HCT116 (cell line): ENCODE measurements at regions not wholly inside any gene's neighbourhood (a gene's known extent, or its start where the extent isn't known, plus 50 kb on each side); places are given as distances from the start of the nearest gene placed in this dataset.

Source experiments
- ATAC-seq: fragments of 200-7000 bp; cut with Tn5 transposase; 2 replicates; pipeline ENCODE4 v1.9.1; 2020; ENCODE audit warnings: mild to moderate bottlenecking, moderate library complexity
- BruUV-seq: library from RNA; stranded (reverse); fragments of 400-500 nt; replicated peaks from 2 replicates; lab custom pipeline; 2021; lab: Mats Ljungman, UMichigan
- CTCF ChIA-PET: fragments of 300-600 bp; sonication (Branson Sonifier 250); formaldehyde crosslinking; loops from one replicate; lab custom pipeline; 2021; ENCODE audit warnings: antibody characterized with exemption; lab: Charles Lee
- POLR2A ChIA-PET: fragments of 300-600, 350-600 bp; sonication (Branson Sonifier 250); formaldehyde crosslinking; loops from one replicate; lab custom pipeline; 2021; ENCODE audit warnings: antibody characterized with exemption; lab: Charles Lee
- RAD21 ChIA-PET, 2 experiments: fragments of 300-600 bp; sonication (Branson Sonifier 250); formaldehyde crosslinking; loops; one replicate each; lab custom pipeline; 2023; ENCODE audit warnings: low total read pairs in 2 of 2; ENCODE audit not compliant: uncharacterized antibody in 2 of 2, unreplicated experiment in 2 of 2, low non-redundant PET in 1 of 2; lab: Charles Lee
- DNase-seq: peaks from one replicate; pipeline ENCODE4 v3.0.0-alpha.2; 2010; ENCODE audit warnings: low read depth, low spot score
- H2AFZ ChIP-seq: fragments of 200-600 bp; shearing (Covaris generic), sonication (generic); 2 replicates; pipeline ENCODE4 v1.6.1; 2017; ENCODE audit warnings: low read depth, mixed run types, mixed read lengths, antibody characterized with exemption, low read length; ENCODE audit not compliant: poor library complexity, severe bottlenecking
- H3K27ac ChIP-seq: 2 replicates; pipeline ENCODE4 v1.5.1; 2012; ENCODE audit warnings: low read depth, low read length
- H3K27me3 ChIP-seq: fragments of 200-600 bp; sonication (generic); 2 replicates; pipeline ENCODE4 v1.6.1; 2016; ENCODE audit warnings: mixed run types, low read length, mixed read lengths; ENCODE audit not compliant: insufficient read depth
- H3K36me3 ChIP-seq, 2 experiments: fragments of 200-500 bp in 1 of 2; fragments of 200-600 bp in 1 of 2; sonication (Bioruptor generic) in 1 of 2; sonication (generic) in 1 of 2; 2 replicates each; pipeline versions ENCODE4 v1.5.1 to v1.6.1; 2014 to 2016; ENCODE audit warnings: low read length in 2 of 2, inconsistent platforms in 1 of 2, mixed read lengths in 1 of 2, mixed run types in 1 of 2; ENCODE audit not compliant: insufficient read depth in 2 of 2, control insufficient read depth in 1 of 2
- H3K4me1 ChIP-seq, 2 experiments: fragments of 200-600 bp in 1 of 2; sonication (generic) in 1 of 2; 2 replicates each; pipeline versions ENCODE4 v1.5.1 to v1.6.1; 2012 to 2017; ENCODE audit warnings: low read length in 2 of 2, inconsistent platforms in 1 of 2, mild to moderate bottlenecking in 1 of 2, mixed read lengths in 1 of 2, mixed run types in 1 of 2, moderate library complexity in 1 of 2; ENCODE audit not compliant: insufficient read depth in 2 of 2, control insufficient read depth in 1 of 2
- H3K4me2 ChIP-seq: fragments of 200-600 bp; sonication (generic); 2 replicates; pipeline ENCODE4 v1.6.1; 2017; ENCODE audit warnings: mixed run types, low read length, mixed read lengths
- H3K4me3 ChIP-seq, 2 experiments: fragments of 200-600 bp in 1 of 2; sonication (generic) in 1 of 2; replicated peaks in 1 of 2; 2 replicates each; pipeline ENCODE4 v1.5.1; 2011 to 2016; ENCODE audit warnings: low read length in 2 of 2, control low read depth in 1 of 2, low read depth in 1 of 2, mild to moderate bottlenecking in 1 of 2, mixed read lengths in 1 of 2, mixed run types in 1 of 2
- H3K79me2 ChIP-seq: fragments of 200-600 bp; sonication (generic); 2 replicates; pipeline ENCODE4 v1.6.1; 2017; ENCODE audit warnings: mild to moderate bottlenecking, mixed run types, low read length, moderate library complexity, mixed read lengths; ENCODE audit not compliant: insufficient read depth
- H3K9ac ChIP-seq: fragments of 200-600 bp; sonication (generic); 2 replicates; pipeline ENCODE4 v1.6.1; 2016; ENCODE audit warnings: low read length, mixed read lengths
- H3K9me2 ChIP-seq: fragments of 200-600 bp; sonication (generic), shearing (Covaris generic); 2 replicates; pipeline ENCODE4 v1.6.1; 2017; ENCODE audit warnings: mixed run types, mild to moderate bottlenecking, moderate library complexity; ENCODE audit not compliant: insufficient read depth
- H3K9me3 ChIP-seq, 2 experiments: fragments of 200-500 bp in 1 of 2; fragments of 200-600 bp in 1 of 2; sonication (Bioruptor generic) in 1 of 2; sonication (generic) in 1 of 2; 2 replicates each; pipeline ENCODE4 v1.6.1; 2014 to 2017; ENCODE audit warnings: low read length in 2 of 2, mixed read lengths in 2 of 2, inconsistent platforms in 1 of 2, low read depth in 1 of 2, mild to moderate bottlenecking in 1 of 2, mixed run types in 1 of 2, moderate library complexity in 1 of 2; ENCODE audit not compliant: control insufficient read depth in 1 of 2, insufficient read depth in 1 of 2
- H4K20me1 ChIP-seq: fragments of 200-600 bp; sonication (generic), shearing (Covaris generic); 2 replicates; pipeline ENCODE4 v1.6.1; 2017; ENCODE audit warnings: mixed run types, mild to moderate bottlenecking, moderate library complexity; ENCODE audit not compliant: insufficient read depth
- ATF3 ChIP-seq: IDR thresholded peaks from 2 replicates; pipeline ENCODE4 v1.6.1; 2012
- CBX3 ChIP-seq: IDR thresholded peaks from 2 replicates; pipeline ENCODE4 v1.6.1; 2012; ENCODE audit warnings: low read depth
- CEBPB ChIP-seq: IDR thresholded peaks from 2 replicates; pipeline ENCODE4 v1.6.1; 2012; ENCODE audit warnings: low read depth
- CTCF ChIP-seq, 3 experiments: fragments of 200-600 bp in 1 of 3; sonication (generic) in 1 of 3; IDR thresholded peaks in 2 of 3; conservative IDR thresholded peaks in 1 of 3; 2 replicates each; pipeline ENCODE4 v1.5.1; 2012 to 2017; ENCODE audit warnings: low read depth in 2 of 3, low read length in 2 of 3, antibody characterized with exemption in 1 of 3, borderline replicate concordance in 1 of 3, control low read depth in 1 of 3, mild to moderate bottlenecking in 1 of 3, mixed read lengths in 1 of 3, mixed run types in 1 of 3, moderate library complexity in 1 of 3; ENCODE audit not compliant: insufficient read depth in 1 of 3
- EGR1 ChIP-seq: IDR thresholded peaks from 2 replicates; pipeline ENCODE4 v1.6.1; 2012; ENCODE audit warnings: low read depth
- FOSL1 ChIP-seq: IDR thresholded peaks from 2 replicates; pipeline ENCODE4 v1.6.1; 2012; ENCODE audit warnings: low read depth
- JUND ChIP-seq: IDR thresholded peaks from 2 replicates; pipeline ENCODE4 v1.6.1; 2012
- YY1 ChIP-seq: IDR thresholded peaks from 2 replicates; pipeline ENCODE4 v1.6.1; 2011; ENCODE audit warnings: low read length, low read depth, moderate library complexity, mild to moderate bottlenecking; ENCODE audit not compliant: insufficient replicate concordance; ENCODE audit errors: extremely low read depth
- intact Hi-C: fragments of 100-400 bp; cut with micrococcal nuclease; formaldehyde crosslinking; loops from 2 replicates; pipeline ENCODE4 v1.10.0; 2022

- TF ChIP-seq ATF3 = no peak
- no peak for TF ChIP-seq JUND
- TF ChIP-seq CTCF (IDR thresholded peaks at IDR 0.05 in 2 of 3, conservative IDR thresholded peaks at IDR 0.05 in 1 of 3; ENCODE audit: borderline replicate concordance in 1 of 3, insufficient read depth in 1 of 3, low read depth in 2 of 3, low read length in 2 of 3) = no peak
- no peak for TF ChIP-seq CBX3
Measured at GRCh38 chr17:71975331-71975801, 145.5 kb upstream of the SOX9 start (continued).

- H3K4me3 ChIP-seq = no peak overlapping the region
- TF ChIP-seq EGR1 (no peak), CEBPB (0 out of 2 replicates have a peak, but pooled peaks have one; percentile 19), FOSL1 (peak; percentile 28; the same call in 1 of the 2 replicates), YY1 (no peak)
- H3K79me2 ChIP-seq = no peaks in the 10 kb centered on the region
- H3K9me2 ChIP-seq = no peaks in the 10 kb centered on the region
- ChIA-PET POLR2A (no interaction called here), RAD21 (no interaction called here), CTCF (no interaction called here)
- no peak overlapping the region for H3K9ac ChIP-seq
- H4K20me1 ChIP-seq = no peaks in the 10 kb centered on the region
- 0 out of 2 replicates have a peak, but pooled peaks have one; percentile 40 for ATAC-seq
- no peaks in the 10 kb centered on the region for H3K27me3 ChIP-seq
- no peak overlapping the region for H3K27ac ChIP-seq
- intact Hi-C loops = no loop called here
- H2AFZ ChIP-seq = no peak overlapping the region
- no peak overlapping the region for H3K4me2 ChIP-seq
- BruUV-seq = no TSS peak
- no peak for DNase-seq
- H3K4me1 ChIP-seq = peaks cover 0 to 5% of the 10 kb centered on the region in 2 experiments; a peak in 1 of 4 replicates
- H3K36me3 ChIP-seq = no peaks in the 10 kb centered on the region
- H3K9me3 ChIP-seq = no peaks in the 10 kb centered on the region
Measured at GRCh38 chr17:71976011-71976649, 144.7 kb upstream of the SOX9 start.
